HEK293 (cell line): ENCODE measurements at regions not wholly inside any gene's neighbourhood (a gene's known extent, or its start where the extent isn't known, plus 50 kb on each side); places are given as distances from the start of the nearest gene placed in this dataset.

Source experiments
- CTCF ChIA-PET: fragments of 350-600 bp; formaldehyde crosslinking; extraction: SDS; loops from one replicate; lab custom pipeline; 2021; ENCODE audit warnings: antibody characterized with exemption; lab: Yijun Ruan, JAX
- POLR2A ChIA-PET: fragments of 300-600 bp; formaldehyde crosslinking; extraction: SDS; loops from one replicate; lab custom pipeline; 2020; ENCODE audit warnings: antibody characterized with exemption, inconsistent platforms; lab: Yijun Ruan, JAX
- H3K27ac ChIP-seq: fragments of 200-500 bp; sonication (Bioruptor generic); 2 replicates; pipeline ENCODE4 v1.5.1; 2014; ENCODE audit warnings: low read depth, low read length, control low read depth, inconsistent platforms; ENCODE audit errors: extremely low read depth
- H3K36me3 ChIP-seq, 2 experiments: fragments of 200-500 bp in 1 of 2; sonication (Bioruptor generic) in 1 of 2; 1 replicate in 1 of 2; 2 replicates in 1 of 2; pipeline ENCODE4 v1.5.1; 2014 to 2017; ENCODE audit warnings: inconsistent platforms in 2 of 2, low read length in 2 of 2; ENCODE audit not compliant: control insufficient read depth in 2 of 2, insufficient read depth in 1 of 2
- H3K4me1 ChIP-seq: fragments of 200-500 bp; sonication (Bioruptor generic); 2 replicates; pipeline ENCODE4 v1.5.1; 2014; ENCODE audit warnings: mild to moderate bottlenecking, low read length, inconsistent platforms; ENCODE audit not compliant: control insufficient read depth, insufficient read depth
- H3K4me3 ChIP-seq: 2 replicates; pipeline ENCODE4 v1.5.1; 2011; ENCODE audit warnings: low read depth, mild to moderate bottlenecking, control low read depth, low read length, moderate library complexity
- H3K9me3 ChIP-seq: fragments of 200-500 bp; sonication (Bioruptor generic); 2 replicates; pipeline ENCODE4 v1.5.1; 2014; ENCODE audit warnings: low read depth, low read length, inconsistent platforms; ENCODE audit not compliant: control insufficient read depth, insufficient read depth
- GLIS2 ChIP-seq: fragments of 450-650 bp; formaldehyde crosslinking; IDR thresholded peaks from 2 replicates; pipeline ENCODE4 v1.5.1; 2016; ENCODE audit warnings: missing biosample characterization, missing genetic modification characterization
- KLF16 ChIP-seq: fragments of 450-650 bp; formaldehyde crosslinking; IDR thresholded peaks from 2 replicates; pipeline ENCODE4 v1.5.1; 2017; ENCODE audit warnings: missing biosample characterization, missing genetic modification characterization
- ZNF10 ChIP-seq: fragments of 450-650 bp; formaldehyde crosslinking; IDR thresholded peaks from 2 replicates; pipeline ENCODE4 v1.5.1; 2017; ENCODE audit warnings: missing biosample characterization, missing genetic modification characterization
- ZNF140 ChIP-seq: fragments of 450-650 bp; formaldehyde crosslinking; IDR thresholded peaks from 2 replicates; pipeline ENCODE4 v1.5.1; 2016; ENCODE audit warnings: missing biosample characterization, missing genetic modification characterization
- ZNF16 ChIP-seq: fragments of 450-650 bp; formaldehyde crosslinking; IDR thresholded peaks from 2 replicates; pipeline ENCODE4 v1.5.1; 2016; ENCODE audit warnings: low read depth, missing biosample characterization, missing genetic modification characterization
- ZNF18 ChIP-seq: fragments of 450-650 bp; formaldehyde crosslinking; IDR thresholded peaks from 2 replicates; pipeline ENCODE4 v1.5.1; 2016; ENCODE audit warnings: missing biosample characterization, missing genetic modification characterization
- ZNF221 ChIP-seq: fragments of 450-650 bp; formaldehyde crosslinking; IDR thresholded peaks from 2 replicates; pipeline ENCODE4 v1.5.1; 2017; ENCODE audit warnings: missing biosample characterization, missing genetic modification characterization, borderline replicate concordance
- ZNF223 ChIP-seq: fragments of 450-650 bp; formaldehyde crosslinking; IDR thresholded peaks from 2 replicates; pipeline ENCODE4 v1.5.1; 2016; ENCODE audit warnings: missing biosample characterization, missing genetic modification characterization
- ZNF248 ChIP-seq: fragments of 450-650 bp; formaldehyde crosslinking; IDR thresholded peaks from 2 replicates; pipeline ENCODE4 v1.5.1; 2017; ENCODE audit warnings: missing biosample characterization, missing genetic modification characterization
- ZNF274 ChIP-seq, 2 experiments: fragments of 200-500 bp in 1 of 2; fragments of 450-650 bp in 1 of 2; sonication (Bioruptor generic) in 1 of 2; formaldehyde crosslinking in 1 of 2; IDR thresholded peaks; 2 replicates each; pipeline versions ENCODE4 v1.5.1 to v1.6.1; 2014 to 2016; ENCODE audit warnings: borderline replicate concordance in 1 of 2, inconsistent platforms in 1 of 2, low read length in 1 of 2, missing biosample characterization in 1 of 2, missing genetic modification characterization in 1 of 2
- ZNF324 ChIP-seq: fragments of 450-650 bp; formaldehyde crosslinking; IDR thresholded peaks from 2 replicates; pipeline ENCODE4 v1.5.1; 2016; ENCODE audit warnings: missing biosample characterization, missing genetic modification characterization
- ZNF341 ChIP-seq: fragments of 450-650 bp; formaldehyde crosslinking; IDR thresholded peaks from 2 replicates; pipeline ENCODE4; 2016; ENCODE audit warnings: low read depth, missing biosample characterization, missing genetic modification characterization
- ZNF391 ChIP-seq: fragments of 450-650 bp; formaldehyde crosslinking; IDR thresholded peaks from 2 replicates; pipeline ENCODE4 v1.5.1; 2016; ENCODE audit warnings: low read depth, missing biosample characterization, missing genetic modification characterization, borderline replicate concordance
- ZNF394 ChIP-seq: fragments of 450-650 bp; formaldehyde crosslinking; IDR thresholded peaks from 2 replicates; pipeline ENCODE4 v1.5.1; 2016; ENCODE audit warnings: missing biosample characterization, missing genetic modification characterization, mild to moderate bottlenecking, moderate library complexity, borderline replicate concordance
- ZNF747 ChIP-seq: fragments of 450-650 bp; formaldehyde crosslinking; IDR thresholded peaks from 2 replicates; pipeline ENCODE4 v1.5.1; 2016; ENCODE audit warnings: missing biosample characterization, missing genetic modification characterization
- ZNF776 ChIP-seq: fragments of 450-650 bp; formaldehyde crosslinking; IDR thresholded peaks from 2 replicates; pipeline ENCODE4 v1.5.0; 2017; ENCODE audit warnings: missing biosample characterization, missing genetic modification characterization, borderline replicate concordance
- ZSCAN16 ChIP-seq: fragments of 450-650 bp; formaldehyde crosslinking; IDR thresholded peaks from 2 replicates; pipeline ENCODE4 v1.5.1; 2016; ENCODE audit warnings: missing biosample characterization, missing genetic modification characterization
- TF ChIP-seq, protein P1 (sequence below): fragments of 450-650 bp; formaldehyde crosslinking; IDR thresholded peaks from 2 replicates; pipeline ENCODE4 v1.5.1; 2016; ENCODE audit warnings: missing biosample characterization, missing genetic modification characterization

DNA sequence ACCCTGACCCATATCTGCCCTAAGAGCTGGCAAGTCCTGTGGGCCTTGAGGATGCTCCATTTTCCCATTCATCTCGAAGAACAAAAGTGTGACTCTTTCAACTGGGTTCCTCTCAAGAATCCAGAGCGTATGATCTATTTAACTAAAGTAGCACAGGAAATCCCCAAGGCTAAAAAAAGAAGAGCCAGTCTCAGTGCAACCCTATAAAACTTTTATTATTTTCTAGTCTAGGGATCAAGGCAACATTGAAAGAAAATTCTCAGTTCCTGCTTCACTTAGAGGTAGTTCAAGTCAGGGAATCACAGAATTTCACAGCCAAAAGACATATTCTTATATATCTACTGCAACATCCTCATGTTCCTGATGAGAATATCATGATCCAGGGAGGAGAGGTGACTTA is 51.6 kb upstream of the GRM7 start:
- Histone ChIP-seq H3K27ac (no peak overlapping the region), H3K9me3 (no peaks in the 10 kb centered on the region), H3K36me3 (no peaks in the 10 kb centered on the region), H3K4me1 (no peaks in the 10 kb centered on the region), H3K4me3 (no peak overlapping the region)
- TF ChIP-seq ZNF221 (tag by site-specific recombination) (no peak), ZNF248 (tag by site-specific recombination) (no peak), ZNF274 (IDR thresholded peaks at IDR 0.05; ENCODE audit: low read length) (no peak), ZNF274 (tag by site-specific recombination; IDR thresholded peaks at IDR 0.05; ENCODE audit: borderline replicate concordance) (no peak), ZSCAN16 (tag by site-specific recombination) (no peak), ZNF776 (no peak), ZNF747 (tag by site-specific recombination) (no peak), ZNF223 (tag by site-specific recombination) (no peak), ZNF18 (tag by site-specific recombination) (no peak), ZNF10 (tag by site-specific recombination) (no peak), ZNF324 (no peak), ZNF16 (no peak), ZNF394 (tag by site-specific recombination) (no peak), ZNF391 (no peak), GLIS2 (tag by site-specific recombination) (no peak), ZNF140 (tag by site-specific recombination) (no peak), ZNF341 (tag by site-specific recombination) (no peak), KLF16 (tag by site-specific recombination) (no peak)
- TF ChIP-seq, protein P1, sequence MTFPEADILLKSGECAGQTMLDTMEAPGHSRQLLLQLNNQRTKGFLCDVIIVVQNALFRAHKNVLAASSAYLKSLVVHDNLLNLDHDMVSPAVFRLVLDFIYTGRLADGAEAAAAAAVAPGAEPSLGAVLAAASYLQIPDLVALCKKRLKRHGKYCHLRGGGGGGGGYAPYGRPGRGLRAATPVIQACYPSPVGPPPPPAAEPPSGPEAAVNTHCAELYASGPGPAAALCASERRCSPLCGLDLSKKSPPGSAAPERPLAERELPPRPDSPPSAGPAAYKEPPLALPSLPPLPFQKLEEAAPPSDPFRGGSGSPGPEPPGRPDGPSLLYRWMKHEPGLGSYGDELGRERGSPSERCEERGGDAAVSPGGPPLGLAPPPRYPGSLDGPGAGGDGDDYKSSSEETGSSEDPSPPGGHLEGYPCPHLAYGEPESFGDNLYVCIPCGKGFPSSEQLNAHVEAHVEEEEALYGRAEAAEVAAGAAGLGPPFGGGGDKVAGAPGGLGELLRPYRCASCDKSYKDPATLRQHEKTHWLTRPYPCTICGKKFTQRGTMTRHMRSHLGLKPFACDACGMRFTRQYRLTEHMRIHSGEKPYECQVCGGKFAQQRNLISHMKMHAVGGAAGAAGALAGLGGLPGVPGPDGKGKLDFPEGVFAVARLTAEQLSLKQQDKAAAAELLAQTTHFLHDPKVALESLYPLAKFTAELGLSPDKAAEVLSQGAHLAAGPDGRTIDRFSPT (tag by site-specific recombination) = no peak
- CTCF ChIA-PET = no interaction called here
- POLR2A ChIA-PET = no interaction called here
